Kidney capillary endothelial cell (primary cell): ENCODE measurements at regions not wholly inside any gene's neighbourhood (a gene's known extent, or its start where the extent isn't known, plus 50 kb on each side); places are given as distances from the start of the nearest gene placed in this dataset.
"Not testable (repeated sequence)": the region's sequence is repeated elsewhere in the genome, so short reads cannot be mapped to it uniquely, and the experiment has no call there.

ENCODE experiments used
- DNase-seq: peaks from one replicate; pipeline ENCODE4 v3.0.0-alpha.2; 2018; ENCODE audit warnings: low spot score

- no peak for DNase-seq
Measured at GRCh38 chr15:79539401-79539800, 107.3 kb downstream of the MINAR1 start.

DNA sequence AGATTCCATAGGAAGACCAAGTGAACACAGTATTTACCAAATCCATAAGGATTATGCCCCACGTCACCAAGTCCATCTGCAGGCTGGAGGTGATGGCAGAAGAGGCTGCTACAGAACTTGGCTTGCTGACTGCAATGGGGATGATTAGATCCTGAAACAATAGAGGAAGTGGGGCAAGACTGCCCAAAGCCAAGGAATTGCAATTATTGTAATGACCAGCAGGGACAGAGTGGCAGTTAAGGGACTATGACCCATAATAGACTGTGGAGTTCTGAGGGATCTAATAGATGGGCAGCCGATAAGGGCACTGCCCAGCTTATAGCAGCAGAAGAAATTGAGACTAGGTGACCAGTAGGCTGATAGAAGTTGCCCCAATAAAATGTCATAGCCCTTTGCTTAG, 108.4 kb downstream of the MINAR1 start:
- DNase-seq = no peak

- DNase-seq = no peak
Measured at GRCh38 chr15:79541196-79541595, 109.1 kb downstream of the MINAR1 start.

DNA sequence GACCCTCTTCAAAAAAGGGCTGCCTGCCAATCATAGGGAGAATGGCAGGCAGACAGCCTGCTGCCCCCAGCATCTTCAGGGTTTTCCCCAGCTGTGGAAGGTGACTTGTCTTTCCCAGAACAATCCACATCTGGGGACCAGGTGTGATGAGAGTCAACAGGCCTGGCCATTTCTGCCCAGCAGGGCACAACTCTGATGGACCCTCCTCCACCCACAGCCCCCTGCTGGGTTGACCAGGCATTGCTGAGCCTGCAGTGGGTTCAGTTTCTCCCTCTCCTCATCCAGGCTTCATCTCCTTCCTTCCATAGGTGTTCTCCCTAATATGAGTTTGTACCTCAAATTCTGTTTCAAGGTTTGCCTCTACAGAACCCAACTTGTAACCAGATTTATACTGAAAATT, 111.0 kb downstream of the MINAR1 start:
- no peak for DNase-seq

DNA sequence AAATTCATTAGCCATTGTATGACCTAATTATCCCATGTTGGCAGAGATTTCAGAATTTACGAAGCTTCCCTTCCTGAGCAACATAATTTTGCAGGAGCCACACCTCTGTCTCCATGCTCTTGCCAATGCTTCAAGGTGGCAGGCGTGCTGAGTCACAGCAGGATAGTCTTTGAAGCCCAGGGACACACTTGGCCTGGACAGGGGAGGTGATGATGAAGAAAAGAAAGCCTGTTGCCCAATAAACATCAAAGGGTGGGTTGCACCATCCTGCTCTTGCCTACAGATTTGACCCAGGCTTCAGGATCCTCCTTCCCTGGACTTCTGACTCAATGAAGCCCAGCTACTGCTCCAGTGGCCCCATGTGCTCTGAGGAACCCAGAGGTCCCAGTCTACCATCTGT, 117.1 kb downstream of the MINAR1 start:
- DNase-seq = no peak

GRCh38 chr15:79560384-79560783, 128.2 kb downstream of the MINAR1 start:
- DNase-seq = no peak

GRCh38 chr15:79561982-79562381, 129.8 kb downstream of the MINAR1 start:
- no peak for DNase-seq

DNA sequence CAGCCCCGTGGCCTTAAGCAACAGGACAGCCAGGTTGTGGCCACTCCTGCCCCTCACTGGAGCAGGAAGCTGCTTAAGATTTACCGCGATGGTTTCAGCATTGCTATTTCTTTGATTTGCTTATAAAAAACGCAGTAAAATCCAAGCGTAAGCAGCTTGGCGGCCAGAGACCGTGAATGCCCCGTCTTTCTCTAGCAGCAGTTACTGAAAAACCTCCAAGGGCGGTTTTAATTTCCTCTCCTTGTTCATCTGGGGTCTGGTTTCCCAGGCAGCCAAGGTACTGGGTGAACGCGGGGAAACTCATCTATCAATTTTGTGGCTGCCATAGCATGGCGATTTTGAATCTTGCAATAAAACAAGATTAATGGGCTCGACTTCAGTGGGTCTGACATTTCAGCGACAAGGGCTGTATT, 130.3 kb downstream of the MINAR1 start:
- no peak for DNase-seq

DNA sequence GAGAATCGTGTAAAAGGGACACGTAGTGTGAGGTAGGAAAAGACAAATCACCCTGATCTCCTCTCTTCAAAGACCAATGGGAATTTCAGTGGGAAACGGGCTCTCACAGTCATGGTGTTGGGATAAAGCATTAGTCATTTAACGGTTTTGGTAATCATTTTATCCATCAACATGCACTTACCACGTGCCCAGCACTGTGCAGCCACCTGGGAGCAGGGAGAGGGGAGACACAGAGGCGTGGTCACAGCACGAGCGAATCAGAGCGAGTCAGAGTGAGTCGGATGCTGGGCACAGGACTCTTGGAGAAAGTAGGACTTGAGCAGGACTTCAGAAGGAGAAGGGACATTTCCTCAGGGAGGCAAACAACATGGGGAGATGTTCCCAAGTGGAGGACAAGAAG, 130.8 kb downstream of the MINAR1 start:
- DNase-seq = no peak

- no peak for DNase-seq
Measured at GRCh38 chr15:79570004-79570403, 137.9 kb downstream of the MINAR1 start.

- DNase-seq = no peak
Measured at GRCh38 chr15:79572691-79573404, 140.7 kb downstream of the MINAR1 start.

GRCh38 chr15:79574431-79575273, 142.5 kb downstream of the MINAR1 start:
- not testable (repeated sequence) for DNase-seq

- DNase-seq = no peak
Measured at GRCh38 chr15:79582650-79583049, 150.5 kb downstream of the MINAR1 start.

GRCh38 chr15:79592126-79592525, 160.0 kb downstream of the MINAR1 start:
- no peak for DNase-seq

DNA sequence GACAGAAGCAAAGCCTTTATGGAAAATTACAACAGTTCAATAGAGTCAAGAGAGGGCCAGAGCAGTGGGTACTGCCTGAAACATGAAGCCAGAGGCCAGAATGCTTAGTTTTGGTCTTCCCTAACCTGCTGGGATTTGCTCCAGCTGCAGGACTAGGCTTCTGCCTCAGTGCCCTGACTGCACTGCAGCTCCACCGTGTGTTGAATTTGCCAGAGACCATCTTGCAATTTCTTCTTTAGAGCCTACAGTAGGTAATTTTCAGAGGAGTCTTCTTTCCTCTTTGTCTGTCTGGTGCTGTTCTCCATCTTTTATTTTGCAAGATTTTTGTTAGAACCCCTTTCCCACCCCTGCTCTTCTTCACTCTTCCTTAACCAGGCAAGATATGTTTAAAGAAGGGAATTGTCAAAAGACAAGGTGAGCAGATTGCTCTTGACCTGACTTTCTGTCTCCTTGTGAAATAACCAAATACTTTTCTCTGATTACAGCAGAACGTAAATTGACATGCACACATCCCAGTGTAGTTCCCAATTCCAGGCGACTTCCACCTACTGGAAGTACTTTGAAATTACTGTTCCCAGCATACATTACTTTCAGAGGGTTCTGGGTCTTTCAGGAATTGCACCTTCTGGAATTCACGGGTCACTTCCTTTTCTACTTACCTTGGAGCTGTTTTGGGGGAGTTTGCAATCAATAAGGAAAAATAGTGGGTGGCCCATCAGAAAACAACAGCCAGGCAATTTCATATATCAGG, 161.2 kb downstream of the MINAR1 start:
- DNase-seq = no peak

- no peak for DNase-seq
Measured at GRCh38 chr15:79595306-79595705, 163.2 kb downstream of the MINAR1 start.

DNA sequence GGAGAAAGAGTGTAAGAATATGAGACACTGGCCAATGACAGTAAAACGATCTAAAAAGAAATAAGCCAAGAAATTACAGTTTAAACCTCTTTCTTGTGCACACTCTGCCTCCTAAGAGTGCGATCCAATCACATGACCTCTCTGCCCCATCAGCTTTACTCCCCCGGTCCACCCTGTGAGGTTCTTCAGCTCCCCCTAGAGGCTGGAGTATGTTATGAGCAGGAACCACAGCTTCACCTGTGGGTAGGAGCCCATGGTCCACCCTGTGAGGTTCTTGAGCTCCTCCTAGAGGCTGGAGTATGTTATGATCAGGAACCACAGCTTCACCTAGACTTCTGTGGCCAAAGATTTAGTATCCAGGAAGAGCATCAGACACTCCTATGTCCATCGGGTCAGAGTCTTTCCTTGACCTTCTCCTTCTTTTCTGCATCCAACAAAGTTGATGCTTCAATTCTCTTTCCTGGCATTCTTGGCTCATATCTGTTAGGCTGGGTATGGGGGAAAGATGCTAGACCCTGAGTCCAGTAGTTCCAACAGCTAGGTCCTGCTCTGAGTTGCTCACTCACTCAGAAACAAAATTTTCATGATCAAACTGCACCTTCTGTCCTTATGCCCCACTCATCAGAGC, 164.0 kb downstream of the MINAR1 start:
- DNase-seq = peak; percentile 42

- DNase-seq = no peak
Measured at GRCh38 chr15:79598639-79599038, 166.5 kb downstream of the MINAR1 start.

DNA sequence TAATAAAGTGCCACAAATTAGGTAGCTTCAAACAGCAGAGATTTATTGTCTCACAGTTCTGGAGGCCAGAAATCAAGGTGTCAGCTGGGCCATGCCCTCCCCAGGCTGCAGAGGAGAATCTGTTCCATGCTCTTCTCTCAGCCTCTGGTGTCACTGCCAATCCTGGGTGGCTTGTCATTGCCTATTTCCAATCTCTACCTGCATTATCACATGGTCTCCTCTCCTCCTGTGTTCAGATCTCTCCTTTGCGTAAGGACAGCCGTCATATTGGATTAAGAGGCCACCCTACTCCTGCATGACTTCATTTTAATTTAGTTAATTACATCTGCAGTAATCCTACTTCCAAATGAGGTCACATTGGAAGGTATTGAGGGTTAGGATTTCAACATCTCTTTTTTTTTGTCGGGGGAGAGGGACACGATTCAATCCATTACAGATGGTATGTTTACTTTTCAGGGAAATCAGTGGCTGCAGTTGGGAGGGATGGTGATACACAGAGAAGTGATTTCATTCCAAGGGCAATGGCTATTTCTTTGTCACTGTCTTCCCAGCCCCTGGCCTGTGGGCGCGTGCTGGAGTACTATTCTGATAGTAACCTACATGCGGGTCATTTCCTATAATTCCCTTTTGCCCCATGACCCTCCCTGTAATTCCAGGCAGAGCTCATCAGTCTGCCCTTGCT, 169.4 kb downstream of the MINAR1 start:
- DNase-seq = no peak

GRCh38 chr15:79602180-79602579, 170.0 kb downstream of the MINAR1 start:
- no peak for DNase-seq

GRCh38 chr15:79602731-79603130, 170.6 kb downstream of the MINAR1 start:
- DNase-seq = no peak
